Kidney (tissue), 13 donors: ENCODE measurements at regions not wholly inside any gene's neighbourhood (a gene's known extent, or its start where the extent isn't known, plus 50 kb on each side); places are given as distances from the start of the nearest gene placed in this dataset.
"Not testable (repeated sequence)": the region's sequence is repeated elsewhere in the genome, so short reads cannot be mapped to it uniquely, and the experiment has no call there.

ENCODE experiments used
- DNase-seq, 5 donors: peaks; one replicate each; pipeline ENCODE4 v3.0.0-alpha.2; 2013 to 2020
- FAIRE-seq: peaks from 2 replicates; lab custom pipeline; 2012; peaks lifted over from hg19 to GRCh38; lab: Jason Lieb, UNC
- H3K27ac ChIP-seq, 2 donors: one replicate each; pipeline ENCODE4 v1.7.0; 2013; ENCODE audit warnings: low read depth in 2 of 2, low read length in 2 of 2, inconsistent platforms in 1 of 2
- H3K27me3 ChIP-seq: one replicate; pipeline ENCODE4 v1.7.1; 2013; ENCODE audit warnings: low read length, inconsistent platforms; ENCODE audit not compliant: control insufficient read depth, insufficient read depth
- H3K36me3 ChIP-seq, 3 donors: one replicate each; pipeline versions ENCODE4 v1.7.0 to v1.7.1; 2013; ENCODE audit warnings: low read length in 3 of 3, control low read depth in 1 of 3, inconsistent platforms in 1 of 3; ENCODE audit not compliant: insufficient read depth in 3 of 3, control insufficient read depth in 2 of 3
- H3K4me1 ChIP-seq, 3 donors: one replicate each; pipeline versions ENCODE4 v1.7.0 to v1.7.1; 2013; ENCODE audit warnings: low read length in 3 of 3, inconsistent platforms in 1 of 3, low read depth in 1 of 3; ENCODE audit not compliant: control insufficient read depth in 2 of 3, insufficient read depth in 2 of 3
- H3K4me3 ChIP-seq, 3 donors: one replicate each; pipeline versions ENCODE4 v1.7.0 to v1.8.1; 2013; ENCODE audit warnings: low read length in 3 of 3, control low read depth in 1 of 3, inconsistent platforms in 1 of 3
- H3K9ac ChIP-seq, 3 donors: one replicate each; pipeline versions ENCODE4 v1.7.0 to v1.7.1; 2013; ENCODE audit warnings: low read length in 3 of 3, control low read depth in 1 of 3, inconsistent platforms in 1 of 3
- H3K9me3 ChIP-seq, 3 donors: one replicate each; pipeline versions ENCODE4 v1.7.0 to v1.7.1; 2013; ENCODE audit warnings: low read length in 3 of 3, control low read depth in 1 of 3, inconsistent platforms in 1 of 3; ENCODE audit not compliant: control insufficient read depth in 2 of 3, insufficient read depth in 1 of 3
- CTCF ChIP-seq: IDR thresholded peaks from 3 replicates; pipeline ENCODE4 v1.5.1; 2012; ENCODE audit warnings: mild to moderate bottlenecking, moderate library complexity, borderline replicate concordance; ENCODE audit not compliant: insufficient read depth; ENCODE audit errors: extremely low read depth
- intact Hi-C: fragments of 100-400 bp; cut with DNase I; formaldehyde crosslinking; loops from one replicate; pipeline ENCODE4 v1.11.1; 2022
- donor health status: control.
- donor health status: control.
- donor health status: control.
- donor health status: control.
- donor health status: control.
- donor health status: DM: yes; HTN: yes; CAD: no.
- donor health status: Normal renal cell carcinoma (clear cell type).

- H3K4me1 ChIP-seq, result no peaks in the 10 kb centered on the region
- H3K4me3 ChIP-seq, result no peak overlapping the region
- no peaks in the 10 kb centered on the region for H3K36me3 ChIP-seq
- no peak overlapping the region for H3K9ac ChIP-seq
- no peaks in the 10 kb centered on the region for H3K9me3 ChIP-seq
- TF ChIP-seq CTCF, result no peak
- H3K27me3 ChIP-seq, result no peaks in the 10 kb centered on the region
- intact Hi-C loops, result no loop called here
- DNase-seq (peak in 1 of 5 donors; percentile 37), FAIRE-seq (no peak)
- no peak overlapping the region for H3K27ac ChIP-seq
Measured at GRCh38 chr20:52001999-52002666, 189.4 kb downstream of the ZFP64 start.

DNA sequence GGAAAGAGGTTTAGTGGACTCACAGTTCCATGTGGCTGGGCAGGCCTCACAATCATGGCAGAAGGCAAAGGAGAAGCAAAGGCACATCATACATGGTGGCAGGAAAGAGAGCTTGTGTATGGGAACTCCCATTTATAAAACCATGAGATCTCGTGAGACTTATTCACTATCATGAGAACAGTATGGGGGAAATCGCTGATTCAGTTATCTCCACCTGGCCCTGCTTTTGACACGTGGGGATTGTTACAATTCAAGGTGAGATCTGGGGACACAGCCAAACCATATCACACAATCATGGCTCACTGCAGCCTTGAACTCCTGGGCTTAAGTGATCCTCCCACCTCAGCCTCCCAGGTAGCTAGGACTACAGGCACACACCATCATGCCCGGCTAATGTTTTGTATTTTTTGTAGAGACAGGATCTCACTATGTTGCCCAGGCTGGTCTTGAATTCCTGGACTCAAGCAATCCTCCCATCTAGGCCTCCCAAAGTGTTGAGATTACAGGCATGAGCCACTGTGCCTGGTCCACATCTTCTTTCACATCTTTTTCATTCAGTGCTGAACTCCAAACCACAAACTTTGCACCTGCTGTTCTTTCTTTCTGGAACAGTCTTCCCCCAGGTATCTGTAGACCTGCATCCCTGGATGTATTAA, 194.2 kb downstream of the ZFP64 start:
- DNase-seq, H3K9me3 ChIP-seq, H3K9ac ChIP-seq, H3K27me3 ChIP-seq, intact Hi-C loops, H3K4me1 ChIP-seq, H3K4me3 ChIP-seq, H3K27ac ChIP-seq, H3K36me3 ChIP-seq, FAIRE-seq: not testable (repeated sequence)

- no peak for TF ChIP-seq CTCF
- Histone ChIP-seq H3K27me3 (no peaks in the 10 kb centered on the region), H3K9ac (no peak overlapping the region), H3K4me3 (no peak overlapping the region), H3K36me3 (no peaks in the 10 kb centered on the region), H3K27ac (no peak overlapping the region), H3K4me1 (no peaks in the 10 kb centered on the region), H3K9me3 (no peaks in the 10 kb centered on the region)
- FAIRE-seq, result no peak
- intact Hi-C loops, result no loop called here
- no peak for DNase-seq
Measured at GRCh38 chr20:51995551-51995951, 193.2 kb upstream of the SALL4 start.

DNA sequence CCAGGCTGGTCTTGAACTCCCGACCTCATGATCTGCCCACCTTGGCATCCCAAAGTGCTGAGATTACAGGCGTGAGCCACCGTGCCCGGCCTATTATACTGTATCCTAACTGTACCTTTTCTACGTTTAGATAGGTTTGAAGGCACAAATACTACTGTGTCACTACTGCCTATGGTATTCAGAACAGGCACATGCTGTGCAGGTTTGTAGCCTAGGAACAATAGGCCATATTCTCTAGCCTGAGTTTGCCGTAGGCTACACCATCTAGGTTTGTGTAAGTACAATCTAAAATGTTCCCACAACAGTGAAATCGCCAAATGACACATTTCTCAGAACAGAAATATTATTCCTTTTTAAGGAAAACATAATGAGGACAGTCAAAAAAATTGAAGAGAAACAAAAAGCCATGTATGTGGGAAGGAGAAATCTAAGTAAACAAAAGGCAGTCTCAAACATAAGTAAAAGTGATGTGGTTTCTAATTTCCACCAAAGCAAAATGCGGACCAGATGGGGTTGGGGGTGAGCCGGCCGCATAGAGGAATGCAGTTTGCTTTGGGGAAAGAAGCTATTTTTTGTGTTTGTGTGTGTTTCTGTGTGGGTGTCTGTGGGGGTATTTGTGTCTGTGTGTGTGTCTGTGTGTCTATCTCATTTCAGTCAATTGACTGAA, 192.6 kb upstream of the SALL4 start:
- DNase-seq, result peak in 1 of 5 donors; percentile 29
- intact Hi-C loops, result no loop called here
- FAIRE-seq, result no peak

More for the DNA sequence above, 192.6 kb upstream of the SALL4 start:
- Histone ChIP-seq H3K4me1 (no peaks in the 10 kb centered on the region), H3K9me3 (no peaks in the 10 kb centered on the region), H3K4me3 (no peak overlapping the region), H3K27ac (no peak overlapping the region), H3K9ac (no peak overlapping the region), H3K36me3 (no peaks in the 10 kb centered on the region), H3K27me3 (no peaks in the 10 kb centered on the region)
- no peak for TF ChIP-seq CTCF
